HG02884 (cell line): ENCODE measurements at regions not wholly inside any gene's neighbourhood (a gene's known extent, or its start where the extent isn't known, plus 50 kb on each side); places are given as distances from the start of the nearest gene placed in this dataset.

Experiments used
- ATAC-seq: cut with Tn5 transposase; IDR thresholded peaks from one replicate; pipeline ENCODE4 v1.9.1; 2021; ENCODE audit warnings: mild to moderate bottlenecking, moderate library complexity; ENCODE audit not compliant: unreplicated experiment

DNA sequence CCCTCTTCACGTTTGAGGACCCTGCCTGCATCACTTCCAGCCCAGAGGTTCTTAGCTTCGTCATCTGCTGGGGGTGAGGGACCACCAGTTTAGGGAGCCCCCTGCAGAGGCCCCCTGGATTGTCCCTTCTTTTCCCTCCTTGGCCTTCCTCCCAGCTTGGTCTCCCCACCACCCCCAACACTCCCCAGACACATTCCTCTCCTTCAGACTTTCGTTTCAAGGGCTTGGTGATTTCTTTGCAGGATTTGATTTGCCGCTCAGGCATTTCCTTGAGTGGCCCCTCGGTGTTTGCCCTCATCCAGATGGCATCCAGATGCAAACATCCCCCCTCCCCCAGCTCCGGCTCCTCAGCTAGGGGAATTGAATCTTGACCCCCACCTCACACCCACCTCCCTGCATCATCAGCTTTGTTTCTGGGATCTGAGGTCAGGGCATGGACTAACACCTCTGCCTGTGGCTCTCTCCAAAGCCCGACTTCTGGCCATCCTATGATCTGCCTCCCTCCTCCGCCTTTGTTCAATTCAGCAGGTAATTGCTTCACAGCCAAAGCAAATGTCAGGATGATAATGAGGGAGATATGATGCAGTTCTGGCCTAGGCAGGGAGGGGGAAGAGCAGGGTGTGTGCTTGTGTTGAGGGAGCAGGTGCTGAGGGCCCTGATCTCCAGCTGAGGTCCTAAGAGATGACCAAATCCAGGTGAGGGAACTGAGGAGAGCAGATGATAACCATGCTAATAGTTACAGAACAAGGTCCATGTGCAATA, 141.5 kb downstream of the VEGFA start:
- no peak for ATAC-seq

DNA sequence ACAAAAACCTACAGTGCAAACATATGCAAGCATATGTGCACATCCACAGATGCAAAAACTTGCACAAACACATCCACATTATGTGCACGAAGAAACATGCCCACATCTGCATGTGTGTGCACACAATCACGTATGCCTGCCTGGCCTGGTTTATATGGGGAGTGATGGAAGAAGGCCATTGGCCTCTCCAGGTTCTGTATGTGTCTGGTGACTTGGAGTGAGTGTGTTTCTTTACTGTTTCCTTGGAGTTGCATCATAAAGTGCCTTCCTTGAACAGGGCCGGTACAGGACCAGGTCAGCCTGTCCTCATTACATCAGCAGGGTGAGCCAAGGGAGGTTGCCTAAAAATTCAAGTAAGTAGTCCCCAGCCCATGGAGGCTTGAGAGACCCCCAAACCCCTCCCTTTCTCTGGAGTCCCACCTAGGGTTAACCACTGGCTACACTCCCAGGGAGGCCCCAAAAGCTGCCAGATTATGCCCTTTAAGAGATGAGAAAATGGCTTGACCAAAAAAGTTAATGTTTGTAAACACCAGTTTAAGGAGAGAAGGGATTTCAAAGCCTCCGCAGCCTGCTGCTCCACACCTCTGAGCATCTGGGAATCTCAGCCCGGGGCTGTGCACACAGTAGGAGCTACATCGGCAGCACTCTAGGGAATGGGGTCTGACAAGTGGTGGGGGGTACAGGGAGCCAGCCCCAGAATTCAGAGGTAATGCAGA, 140.8 kb downstream of the VEGFA start:
- no peak for ATAC-seq

DNA sequence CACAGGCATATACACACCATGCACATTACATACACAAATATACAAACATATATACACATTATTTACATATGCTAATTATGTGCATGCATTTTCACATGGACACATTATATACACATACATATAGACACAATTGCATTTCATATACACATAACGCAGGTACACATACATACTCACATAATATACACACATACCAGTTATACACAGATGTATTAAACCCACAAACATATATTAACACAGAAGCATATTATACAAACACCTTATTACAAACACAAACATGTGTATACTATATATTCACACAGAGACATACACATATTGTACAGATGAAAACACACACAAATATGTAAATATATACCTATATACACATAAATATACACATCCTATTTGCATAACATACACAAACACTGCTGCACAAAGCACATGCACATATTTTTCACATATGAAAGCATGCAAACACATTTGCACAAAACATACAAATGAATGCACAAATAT, 140.2 kb downstream of the VEGFA start:
- ATAC-seq, result no peak

DNA sequence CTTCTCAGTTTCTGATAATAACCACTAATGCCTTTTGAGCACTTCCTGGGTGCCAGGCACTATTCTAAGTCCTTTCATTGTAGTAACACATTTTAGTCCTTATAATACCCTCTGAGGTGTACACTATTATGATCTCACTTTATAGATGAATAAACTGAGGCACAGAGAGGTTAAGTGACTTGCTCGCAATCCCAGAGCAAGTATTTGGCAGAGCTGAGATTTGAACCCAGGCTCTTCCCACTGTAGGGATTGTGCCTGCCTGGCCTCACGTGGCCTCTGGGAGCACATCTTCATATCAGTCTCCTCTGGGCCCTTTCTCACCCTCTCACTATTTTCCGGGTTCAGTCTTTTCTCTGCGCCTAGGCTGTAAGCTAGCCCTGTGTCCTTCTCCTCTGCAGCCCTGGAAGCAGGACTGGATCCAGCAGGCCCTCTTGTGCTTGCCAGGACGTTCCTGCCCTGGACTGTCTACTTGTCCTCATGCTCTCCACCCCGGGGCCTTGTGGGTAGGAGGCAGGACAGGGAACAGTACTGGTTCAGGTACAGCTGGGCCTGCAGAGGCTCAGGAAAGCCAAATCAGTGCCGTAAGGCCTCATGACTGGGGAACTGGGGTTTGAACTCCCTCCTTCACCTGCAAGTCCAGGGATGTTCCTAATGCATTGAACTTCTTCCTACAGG, 139.6 kb downstream of the VEGFA start:
- no peak for ATAC-seq

DNA sequence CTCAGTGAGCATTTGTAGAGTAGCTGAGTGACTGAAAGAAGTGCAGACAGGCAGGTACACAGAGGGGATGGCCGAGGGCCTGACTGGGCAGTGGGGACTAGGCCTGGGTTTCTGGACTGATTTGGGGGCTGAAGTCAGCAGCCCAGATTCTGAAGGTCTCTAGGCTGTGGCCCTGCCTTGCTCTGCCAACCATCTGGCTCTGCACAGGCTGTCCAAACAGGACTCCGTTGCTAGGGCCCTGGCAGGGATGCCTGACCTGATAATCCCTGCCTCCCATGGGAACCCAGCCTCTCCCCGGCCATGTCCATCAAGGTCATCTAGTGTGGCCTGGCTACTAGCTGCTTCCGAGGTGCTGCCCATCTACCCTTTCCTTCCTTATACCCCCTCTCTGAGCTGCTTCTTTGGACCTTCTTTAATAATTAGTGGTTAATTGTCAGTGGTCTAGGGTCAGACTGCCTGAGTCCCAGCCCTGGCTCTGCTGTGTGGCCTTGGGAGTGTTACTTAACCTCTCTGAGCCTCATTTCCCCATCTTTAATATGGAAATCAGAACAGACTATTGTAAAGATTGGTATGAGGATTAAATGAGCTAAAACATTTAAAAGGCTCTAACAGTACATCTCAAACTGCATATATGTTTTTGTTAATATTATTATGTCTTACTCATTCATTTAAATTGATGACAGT, 137.9 kb downstream of the VEGFA start:
- no peak for ATAC-seq

DNA sequence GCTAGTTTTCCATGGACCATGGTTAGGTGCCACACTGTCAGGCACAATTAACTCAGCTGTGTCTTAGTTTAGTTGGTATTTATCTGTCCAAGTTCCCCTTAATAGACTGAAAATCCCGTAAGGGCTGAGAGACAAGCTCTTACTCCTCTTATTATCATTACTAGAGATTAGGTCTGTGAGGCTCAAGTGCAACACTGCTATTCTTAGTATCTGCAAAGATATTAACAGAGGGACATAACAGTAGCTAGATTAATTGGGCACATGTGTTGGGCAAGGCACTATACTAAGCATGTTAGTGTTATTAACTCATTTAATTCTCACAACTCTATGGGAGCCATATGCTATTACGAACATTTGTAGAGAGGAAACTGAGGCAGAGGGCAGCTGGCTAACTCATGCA, 137.3 kb downstream of the VEGFA start:
- no peak for ATAC-seq

DNA sequence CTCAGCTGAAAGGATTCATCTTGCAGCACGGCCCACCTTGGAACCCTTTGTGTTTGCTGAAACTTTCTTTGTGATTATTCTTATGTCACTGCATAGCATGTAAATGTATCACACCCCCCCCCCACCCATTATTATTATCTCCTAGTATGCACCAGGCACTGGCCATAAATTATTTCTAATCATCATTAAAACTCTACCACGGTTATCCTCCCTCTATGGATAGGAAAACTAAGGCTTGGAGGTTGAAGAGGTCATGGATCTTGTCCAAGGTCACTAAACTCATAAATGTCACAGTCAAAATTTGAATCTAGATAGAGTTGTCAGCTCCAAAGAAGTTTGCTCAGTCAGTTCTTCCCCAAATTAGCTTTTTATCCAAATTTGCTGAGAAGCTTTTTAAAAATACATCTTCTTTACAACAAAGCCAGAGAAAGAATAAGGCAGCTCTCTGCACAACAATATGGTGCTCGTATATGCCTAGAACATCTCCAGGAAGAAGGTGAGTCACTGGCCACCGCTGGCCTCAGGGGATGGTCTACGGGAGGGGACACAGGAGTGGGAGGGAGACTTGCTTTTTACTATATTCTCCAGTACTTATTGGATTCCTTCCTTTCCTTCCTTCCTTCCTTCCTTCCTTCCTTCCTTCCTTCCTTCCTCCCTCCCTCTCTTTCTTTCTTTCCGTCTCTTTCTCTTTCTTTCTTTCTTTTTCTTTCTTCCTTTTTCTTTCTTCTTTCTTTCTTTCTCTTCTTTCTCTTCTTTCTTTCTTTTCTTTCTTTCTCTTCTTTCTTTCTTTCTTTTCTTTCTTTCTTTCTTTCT, 134.5 kb downstream of the VEGFA start:
- no peak for ATAC-seq

DNA sequence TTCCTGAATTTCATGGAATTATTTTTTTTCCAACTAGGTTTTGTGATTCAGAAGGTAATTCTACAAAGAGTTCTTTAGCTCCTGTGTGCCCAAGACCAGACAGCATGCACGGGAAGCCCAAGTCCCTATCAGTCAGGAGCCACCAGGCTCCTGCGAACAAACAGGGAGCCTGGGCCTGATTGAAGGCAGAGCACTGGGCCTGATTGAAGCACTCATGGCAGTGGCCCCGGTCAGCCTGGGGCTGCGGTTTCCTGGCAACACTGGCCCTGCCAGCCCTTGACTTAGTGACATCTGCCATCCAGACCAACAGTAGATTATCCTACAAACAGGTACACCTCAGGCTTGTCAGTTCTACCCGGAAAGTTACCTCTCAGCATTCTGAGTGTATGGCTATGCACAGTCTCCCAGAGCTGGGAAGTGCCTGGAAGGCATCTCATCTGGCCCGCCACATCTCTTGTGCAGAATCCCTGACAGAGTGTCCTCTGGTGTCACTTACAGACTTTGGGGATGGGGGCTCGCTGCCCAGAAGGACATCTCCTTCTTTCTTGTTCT, 133.8 kb downstream of the VEGFA start:
- no peak for ATAC-seq

DNA sequence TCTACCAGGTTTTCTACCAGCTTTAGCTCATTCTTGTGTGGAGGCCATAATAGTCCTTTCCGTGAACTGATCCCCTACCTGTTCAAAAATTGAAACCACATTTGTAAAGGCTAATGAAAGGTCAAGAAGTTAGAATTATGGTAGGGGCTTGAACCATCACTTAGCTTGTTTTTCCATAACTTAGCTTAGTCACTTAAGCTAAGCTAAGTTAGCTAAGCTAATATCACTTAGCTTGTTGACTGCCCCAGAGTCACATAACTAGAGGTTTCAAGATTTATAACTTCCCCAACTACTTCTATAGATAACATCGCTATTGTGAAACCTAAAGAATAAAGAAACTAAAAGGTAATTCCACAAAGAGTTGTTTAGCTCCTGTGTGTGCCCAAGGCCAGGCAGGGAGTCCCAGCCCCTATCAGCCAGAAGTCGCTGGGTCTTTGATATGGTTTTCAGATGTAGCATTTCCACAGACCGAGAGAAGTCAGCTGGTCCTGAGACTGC, 131.8 kb downstream of the VEGFA start:
- ATAC-seq, result no peak

DNA sequence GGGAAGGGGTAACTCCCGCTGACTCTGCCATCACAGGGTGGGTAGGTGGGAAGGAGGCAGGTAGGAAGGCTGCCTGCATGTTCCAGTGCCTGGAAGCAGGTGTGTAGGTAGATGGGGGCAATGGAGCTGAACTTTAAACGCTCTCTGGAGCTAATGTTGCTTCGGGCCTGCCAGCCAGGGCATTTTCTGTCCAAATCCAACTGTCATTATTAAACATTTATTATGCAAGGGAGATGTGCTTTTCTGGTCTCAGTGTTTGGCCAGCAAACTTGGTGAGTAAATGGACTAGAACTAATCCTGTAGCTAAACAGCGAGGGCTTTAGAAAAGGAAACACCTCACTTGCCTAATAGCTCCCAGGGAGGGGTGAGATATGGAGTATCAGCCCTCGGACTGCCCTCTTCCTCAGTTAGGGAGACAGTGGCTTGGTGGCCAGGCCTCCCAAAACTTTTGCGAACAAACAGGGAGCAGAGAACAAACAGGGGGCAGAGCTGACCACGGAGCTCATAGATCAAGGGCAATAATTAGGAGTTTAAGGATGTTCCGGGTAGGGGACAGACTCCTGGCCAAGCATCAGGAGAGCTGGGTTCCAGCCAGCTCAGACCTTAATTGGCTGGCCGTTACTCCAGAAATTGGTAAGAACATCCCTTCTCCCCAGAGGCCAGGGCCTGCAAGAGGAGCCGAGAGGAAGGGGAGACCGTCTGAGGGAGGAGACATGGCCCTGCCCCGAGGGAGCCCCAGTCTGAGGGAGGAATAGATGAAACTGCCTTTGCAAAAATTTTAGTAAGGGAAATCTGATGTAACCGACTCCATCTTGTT, 131.1 kb downstream of the VEGFA start:
- ATAC-seq, result no peak

DNA sequence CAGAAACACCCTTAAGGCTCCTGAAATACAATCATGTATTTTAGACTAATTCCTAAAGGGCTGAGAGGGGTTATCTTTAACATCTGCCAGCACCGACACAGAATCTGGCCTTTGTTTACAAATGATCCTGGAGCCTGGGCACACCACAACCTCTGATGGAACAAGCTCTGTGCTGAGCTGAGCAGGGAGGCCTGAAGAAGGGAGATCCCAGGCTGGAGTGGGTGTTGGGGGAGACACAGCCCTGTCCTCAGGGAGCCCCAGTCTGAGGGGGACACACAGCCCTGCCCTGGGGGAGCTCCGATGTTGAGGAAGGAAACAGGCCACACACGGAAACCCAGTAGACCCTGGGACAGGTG, 130.5 kb downstream of the VEGFA start:
- no peak for ATAC-seq

DNA sequence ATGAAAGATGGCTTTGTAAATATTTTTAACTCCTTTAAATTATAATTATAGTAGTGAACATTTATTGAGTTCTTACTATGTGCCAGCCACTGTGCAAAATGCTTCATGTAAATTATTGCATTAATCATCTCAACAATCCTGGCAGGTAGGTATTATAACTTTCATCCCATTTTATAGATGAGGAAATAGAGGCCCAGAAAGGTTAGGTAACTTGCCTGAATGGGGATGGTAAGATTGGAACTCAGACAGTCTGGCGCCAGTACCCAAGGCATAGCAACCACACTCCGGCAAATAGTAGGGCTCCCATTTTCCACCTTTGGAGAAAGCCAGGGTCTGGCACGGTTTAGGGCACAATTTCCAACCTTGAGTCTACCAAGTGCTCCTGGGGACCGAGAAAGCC, 129.8 kb downstream of the VEGFA start:
- no peak for ATAC-seq

DNA sequence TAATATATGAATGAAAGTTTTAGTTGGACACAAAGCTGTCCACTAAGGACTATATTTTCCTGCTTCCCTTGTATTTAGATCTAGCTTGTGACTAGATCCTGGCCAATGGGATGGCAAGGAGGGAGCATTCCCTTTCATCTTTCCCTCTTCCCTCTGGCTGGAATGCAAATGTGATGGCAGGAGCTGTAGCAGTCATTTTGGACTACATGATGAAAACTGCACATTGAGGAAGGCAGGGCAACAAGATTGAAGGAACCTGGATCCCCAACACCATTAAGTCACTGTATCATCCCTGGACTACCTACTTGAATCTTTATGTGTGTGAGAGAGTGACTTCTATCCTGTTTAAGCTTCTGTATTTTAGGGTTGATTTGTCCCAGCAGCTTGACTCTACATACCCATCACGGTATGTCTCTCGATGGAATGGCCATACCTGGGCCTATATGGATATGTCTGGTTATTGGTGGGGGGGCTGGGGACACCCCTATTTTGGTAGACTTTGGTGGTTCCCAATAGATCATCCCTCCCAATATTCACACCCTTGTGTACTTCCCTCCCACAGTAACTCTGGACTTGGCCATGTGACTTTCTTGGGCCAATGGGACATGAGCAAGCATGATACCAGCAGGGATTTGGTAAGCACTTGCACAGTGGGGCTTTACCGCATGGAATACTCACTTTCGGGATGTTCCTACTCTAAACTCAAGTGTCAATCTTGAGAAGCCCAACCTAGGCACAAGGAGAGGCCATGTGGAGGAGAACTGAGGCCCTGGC, 128.5 kb downstream of the VEGFA start:
- ATAC-seq, result no peak

DNA sequence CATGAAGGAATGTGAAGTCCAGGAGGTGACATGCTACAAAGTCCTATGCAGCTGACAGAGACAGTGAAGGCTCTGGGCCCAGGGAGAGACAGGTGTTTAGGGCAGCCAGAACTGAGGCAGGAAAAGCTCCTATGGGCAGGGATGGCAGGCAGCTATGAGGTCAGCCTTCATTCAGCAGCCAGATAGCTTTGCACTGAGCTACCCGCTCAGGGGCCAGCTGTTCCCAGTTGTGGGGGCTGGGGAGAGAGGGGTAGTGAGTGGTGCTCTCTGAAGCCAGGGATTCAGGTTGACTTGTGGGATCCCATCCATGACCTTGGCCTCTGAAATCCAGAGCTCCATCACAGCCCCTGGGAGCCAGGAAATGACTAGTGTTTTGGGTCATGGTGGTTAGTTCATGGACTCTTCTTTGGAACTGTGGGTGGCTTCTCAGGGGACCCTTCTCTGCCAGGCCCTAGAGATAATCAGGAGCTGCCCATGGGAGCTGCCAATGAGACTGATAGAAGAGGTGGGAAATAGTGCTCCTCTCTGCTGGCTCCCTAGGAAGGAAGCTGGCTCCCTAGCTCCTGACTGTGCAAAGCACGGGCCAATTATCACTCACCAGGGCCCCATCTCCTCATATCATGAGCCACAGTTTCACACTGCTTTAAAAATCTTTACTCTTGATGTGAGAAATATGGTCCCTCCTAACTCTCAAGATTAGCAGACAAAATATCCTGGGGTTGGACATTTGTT, 127.7 kb downstream of the VEGFA start:
- no peak for ATAC-seq

DNA sequence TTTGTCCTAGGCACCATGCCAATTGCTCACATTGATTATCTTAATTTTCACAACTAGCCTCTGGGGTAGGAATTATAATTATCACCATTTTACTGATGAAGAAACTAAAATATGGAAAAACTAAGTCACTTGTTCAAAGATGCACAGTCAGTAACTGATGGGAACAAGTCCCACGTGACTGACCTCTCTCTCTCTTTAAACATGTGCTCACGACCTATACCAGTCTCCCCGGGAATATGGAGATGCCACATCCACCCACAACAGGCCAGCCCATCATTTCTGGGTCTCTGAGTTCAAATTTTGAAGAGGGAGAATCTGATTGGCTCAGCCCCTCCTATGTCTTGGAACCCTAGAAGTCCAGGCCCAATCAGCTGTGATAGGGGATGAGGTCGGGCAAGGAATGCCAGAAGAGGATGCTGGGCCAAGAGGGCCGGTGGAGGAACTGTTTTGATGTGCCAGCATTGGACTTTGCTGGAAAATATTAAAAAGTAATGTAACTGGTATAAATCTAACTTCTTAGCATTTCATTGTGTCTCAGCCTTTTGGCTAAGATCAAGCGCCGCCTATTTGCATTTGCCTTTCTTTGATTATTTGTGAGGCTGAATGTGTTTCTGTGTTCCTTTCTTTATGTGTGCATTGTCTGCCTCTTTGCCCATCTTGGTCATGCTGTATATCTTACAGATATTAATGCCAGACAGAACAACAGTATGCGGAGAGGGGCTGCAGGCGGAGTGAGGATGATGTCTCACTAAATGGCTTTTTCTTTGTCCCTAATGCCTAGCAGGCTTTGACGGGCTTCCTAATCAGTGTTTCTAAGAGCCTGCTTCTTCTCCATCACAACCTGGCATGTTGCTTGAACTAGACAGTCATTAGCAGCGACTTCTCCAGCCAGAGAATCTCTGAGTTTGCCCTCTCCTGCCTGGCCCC, 126.6 kb downstream of the VEGFA start:
- ATAC-seq, result no peak

DNA sequence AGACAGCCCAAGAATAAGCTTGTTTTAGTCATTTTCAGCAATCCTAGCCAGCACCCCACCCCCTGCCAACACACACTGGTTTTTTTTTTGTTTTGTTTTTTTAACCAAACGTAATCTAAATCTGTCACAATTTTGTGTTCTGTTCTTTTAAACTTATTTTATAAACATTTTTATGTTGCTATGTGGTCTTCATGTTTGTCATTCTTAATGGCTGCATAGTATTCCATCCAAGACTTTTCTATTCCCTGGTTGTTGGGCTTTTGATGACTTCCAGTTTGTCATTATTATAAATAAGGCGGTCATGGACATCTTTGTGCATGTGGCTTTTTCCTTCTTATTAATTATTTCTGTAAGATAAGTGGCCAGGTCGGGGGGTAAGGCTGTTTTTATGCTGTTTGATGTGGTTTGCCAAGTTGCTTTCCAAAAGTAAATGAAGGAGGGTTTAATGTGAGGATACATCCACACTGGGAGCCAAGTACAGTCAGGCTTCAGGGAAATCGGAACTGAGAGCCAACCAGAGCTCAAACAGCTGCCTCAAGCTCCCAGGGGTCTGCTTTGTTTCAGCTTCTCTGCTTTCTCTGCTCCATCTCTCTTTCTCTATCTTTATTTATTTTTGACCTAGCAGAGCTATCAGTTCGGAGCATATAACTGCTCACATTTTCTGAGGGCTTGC, 125.8 kb downstream of the VEGFA start:
- ATAC-seq, result no peak
